Body of pancreas (tissue), 4 donors: ENCODE measurements at regions not wholly inside any gene's neighbourhood (a gene's known extent, or its start where the extent isn't known, plus 50 kb on each side); places are given as distances from the start of the nearest gene placed in this dataset.

Source experiments
- ATAC-seq: fragments of 150-250 bp; one replicate; pipeline ENCODE4 v1.9.1; 2016
- DNase-seq, 4 donors: peaks; one replicate each; pipeline ENCODE4 v3.0.0-alpha.2; 2019
- H3K27ac ChIP-seq, 4 donors: fragments of 200-600 bp; sonication (generic); 1 replicate in 3 of 4; 2 replicates in 1 of 4; pipeline versions ENCODE4 v1.5.1 to v1.6.1; 2016 to 2019; ENCODE audit warnings: mild to moderate bottlenecking in 1 of 4, mixed read lengths in 1 of 4, moderate library complexity in 1 of 4
- H3K27me3 ChIP-seq, 2 donors: fragments of 200-600 bp; sonication (generic); one replicate each; pipeline ENCODE4 v1.6.0; 2016; ENCODE audit warnings: mild to moderate bottlenecking in 1 of 2
- H3K36me3 ChIP-seq, 2 donors: fragments of 200-600 bp; sonication (generic); replicated peaks in 1 of 2; 2 replicates each; pipeline ENCODE4 v1.5.1; 2016; ENCODE audit warnings: low read depth in 2 of 2; ENCODE audit not compliant: insufficient read depth in 1 of 2
- H3K4me1 ChIP-seq: fragments of 200-600 bp; sonication (generic); one replicate; pipeline ENCODE4 v1.6.0; 2016
- H3K4me3 ChIP-seq, 2 donors: fragments of 200-600 bp; sonication (generic); 1 replicate in 1 of 2; 2 replicates in 1 of 2; pipeline ENCODE4 v1.5.1; 2016 to 2019
- H3K9me3 ChIP-seq, 3 donors: fragments of 200-600 bp; sonication (generic); 1 replicate in 2 of 3; 2 replicates in 1 of 3; pipeline ENCODE4 v1.5.1; 2016
- POLR2A ChIP-seq, 3 donors: fragments of 450-650 bp; IDR thresholded peaks; one replicate each; pipeline ENCODE4 v1.6.1; 2016; ENCODE audit warnings: antibody characterized with exemption in 3 of 3, mild to moderate bottlenecking in 2 of 3
- WGBS, 2 donors: methylation state at CpG; one replicate each; pipeline ENCODE4 v1.1.5; 2017; 5-methylcytosine and 5-hydroxymethylcytosine counted together
- intact Hi-C: fragments of 100-400 bp; cut with DNase I; formaldehyde crosslinking; loops from one replicate; pipeline ENCODE4 v1.15.1; 2023
- TF ChIP-seq, protein P1 (sequence below), 7 experiments: fragments of 450-650 bp in 4 of 7; fragments of 200-600 bp in 3 of 7; sonication (generic) in 3 of 7; IDR thresholded peaks; one replicate each; pipeline ENCODE4 v1.5.1; 2016 to 2019; ENCODE audit warnings: antibody characterized with exemption in 7 of 7

DNA sequence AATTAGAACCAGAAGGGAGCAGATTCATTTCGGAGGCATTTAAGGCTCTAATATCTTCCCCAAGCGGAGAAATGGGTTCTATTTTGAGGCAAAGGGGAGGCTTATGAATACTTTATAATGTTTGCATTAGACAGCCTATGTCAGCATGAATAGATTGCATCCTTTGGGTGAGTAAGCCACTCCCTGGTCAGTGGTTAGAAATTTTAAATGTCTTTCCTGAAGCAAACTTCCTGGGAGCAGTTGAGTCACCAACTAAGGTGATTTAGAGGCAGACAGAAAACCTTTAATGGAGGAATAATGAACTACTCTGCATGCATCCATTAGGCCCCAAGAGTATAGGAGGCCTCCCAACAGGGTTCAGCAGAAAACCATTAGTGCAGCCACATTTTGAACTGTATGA is 204.9 kb downstream of the ELAVL2 start:
- ATAC-seq = no peak
- intact Hi-C loops = no loop called here
- 33 to 61% methylated on average over 2 of the region's 2 CpGs for whole genome bisulfite sequencing, 2 donors
- no peak for DNase-seq
- Histone ChIP-seq H3K4me1 (no peaks in the 10 kb centered on the region), H3K9me3 (no peaks in the 10 kb centered on the region), H3K27ac (no peak overlapping the region), H3K4me3 (no peak overlapping the region), H3K27me3 (no peaks in the 10 kb centered on the region), H3K36me3 (no peaks in the 10 kb centered on the region)
- TF ChIP-seq, protein P1, sequence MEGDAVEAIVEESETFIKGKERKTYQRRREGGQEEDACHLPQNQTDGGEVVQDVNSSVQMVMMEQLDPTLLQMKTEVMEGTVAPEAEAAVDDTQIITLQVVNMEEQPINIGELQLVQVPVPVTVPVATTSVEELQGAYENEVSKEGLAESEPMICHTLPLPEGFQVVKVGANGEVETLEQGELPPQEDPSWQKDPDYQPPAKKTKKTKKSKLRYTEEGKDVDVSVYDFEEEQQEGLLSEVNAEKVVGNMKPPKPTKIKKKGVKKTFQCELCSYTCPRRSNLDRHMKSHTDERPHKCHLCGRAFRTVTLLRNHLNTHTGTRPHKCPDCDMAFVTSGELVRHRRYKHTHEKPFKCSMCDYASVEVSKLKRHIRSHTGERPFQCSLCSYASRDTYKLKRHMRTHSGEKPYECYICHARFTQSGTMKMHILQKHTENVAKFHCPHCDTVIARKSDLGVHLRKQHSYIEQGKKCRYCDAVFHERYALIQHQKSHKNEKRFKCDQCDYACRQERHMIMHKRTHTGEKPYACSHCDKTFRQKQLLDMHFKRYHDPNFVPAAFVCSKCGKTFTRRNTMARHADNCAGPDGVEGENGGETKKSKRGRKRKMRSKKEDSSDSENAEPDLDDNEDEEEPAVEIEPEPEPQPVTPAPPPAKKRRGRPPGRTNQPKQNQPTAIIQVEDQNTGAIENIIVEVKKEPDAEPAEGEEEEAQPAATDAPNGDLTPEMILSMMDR (IDR thresholded peaks at IDR 0.05) = no peak
- no peak for TF ChIP-seq POLR2A (IDR thresholded peaks at IDR 0.05)

DNA sequence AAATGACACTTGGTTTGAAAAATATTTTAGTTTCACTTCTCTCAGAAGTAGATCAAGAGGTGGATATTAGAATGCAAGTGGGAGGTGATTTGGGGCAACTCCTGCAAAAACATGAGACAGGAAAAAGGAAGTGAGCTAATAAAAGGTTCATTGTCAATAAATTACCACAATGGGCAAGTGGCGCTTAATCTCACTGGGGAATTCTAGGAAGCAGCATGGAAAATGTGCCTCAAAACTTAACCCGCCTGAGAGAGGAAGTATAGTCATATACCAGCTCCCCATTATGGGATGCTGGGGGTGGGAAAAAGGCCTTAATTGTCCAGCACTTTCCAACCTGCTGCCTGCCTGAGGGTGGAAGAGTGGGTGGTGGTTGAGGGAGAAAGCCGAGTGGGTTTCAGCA is 204.1 kb downstream of the ELAVL2 start:
- H3K9me3 ChIP-seq = no peaks in the 10 kb centered on the region
- TF ChIP-seq, protein P1 (IDR thresholded peaks at IDR 0.05) = no peak
- TF ChIP-seq POLR2A (IDR thresholded peaks at IDR 0.05) = no peak
- DNase-seq (no peak), ATAC-seq (no peak)
- intact Hi-C loops = no loop called here
- H3K36me3 ChIP-seq = no peaks in the 10 kb centered on the region
- WGBS, 2 donors = 51 to 77% methylated on average over 3 of the region's 3 CpGs
- H3K27ac ChIP-seq = no peak overlapping the region
- H3K4me1 ChIP-seq = no peaks in the 10 kb centered on the region
- no peak overlapping the region for H3K4me3 ChIP-seq
- H3K27me3 ChIP-seq = no peaks in the 10 kb centered on the region

DNA sequence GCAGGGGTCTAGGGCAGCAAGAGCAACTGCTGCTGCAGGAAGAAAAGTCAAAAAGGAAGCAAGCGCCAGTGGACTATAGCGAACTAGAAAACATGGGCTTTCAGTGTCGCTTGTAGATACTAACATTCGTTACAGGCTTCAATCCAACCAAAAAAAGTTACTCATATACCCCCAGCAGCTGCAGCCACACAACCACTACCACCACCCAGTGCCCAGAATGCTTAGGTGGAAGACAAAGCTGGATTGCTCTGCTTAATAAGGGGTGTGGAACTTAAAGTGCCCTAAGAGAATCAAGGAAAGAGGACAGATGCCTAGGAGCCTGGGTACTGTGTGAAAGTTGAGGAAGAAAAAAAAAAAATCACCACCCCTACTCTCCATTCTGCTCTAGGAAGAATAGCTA is 203.6 kb downstream of the ELAVL2 start:
- Histone ChIP-seq H3K36me3 (no peaks in the 10 kb centered on the region), H3K27ac (no peak overlapping the region), H3K9me3 (no peaks in the 10 kb centered on the region), H3K4me1 (no peaks in the 10 kb centered on the region), H3K4me3 (no peak overlapping the region), H3K27me3 (no peaks in the 10 kb centered on the region)
- intact Hi-C loops = no loop called here
- DNase-seq = no peak
- ATAC-seq = no peak
- 70 to 72% methylated on average over 4 of the region's 4 CpGs for WGBS, 2 donors
- no peak for TF ChIP-seq POLR2A (IDR thresholded peaks at IDR 0.05)
- TF ChIP-seq, protein P1 (IDR thresholded peaks at IDR 0.05) = no peak

DNA sequence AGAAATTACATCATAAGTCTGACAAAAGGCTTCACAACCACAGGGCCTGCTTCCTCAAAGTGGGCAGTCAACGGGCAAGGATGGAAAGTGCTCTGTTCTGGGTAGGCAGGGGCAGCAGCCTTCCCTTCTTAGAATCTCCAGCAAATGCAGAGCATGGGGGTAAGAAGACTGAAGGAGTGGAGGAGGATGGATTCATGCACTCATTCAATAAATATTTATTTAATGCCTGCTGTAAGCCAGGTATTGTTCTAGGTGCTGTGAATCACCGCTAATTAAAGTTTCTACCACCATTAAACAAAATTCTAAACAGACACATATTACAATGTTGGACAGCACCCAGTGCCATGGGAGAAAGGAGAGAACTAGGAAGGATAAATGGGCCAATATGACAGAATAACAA is 195.6 kb downstream of the ELAVL2 start:
- intact Hi-C loops = no loop called here
- no peak for TF ChIP-seq POLR2A (IDR thresholded peaks at IDR 0.05)
- TF ChIP-seq, protein P1 (IDR thresholded peaks at IDR 0.05) = no peak
- no peak overlapping the region for H3K27ac ChIP-seq
- no peak for DNase-seq
- no peaks in the 10 kb centered on the region for H3K9me3 ChIP-seq
- H3K36me3 ChIP-seq = no peaks in the 10 kb centered on the region
- 58 to 67% methylated on average over 2 of the region's 2 CpGs for WGBS, 2 donors
- ATAC-seq = no peak
- no peaks in the 10 kb centered on the region for H3K27me3 ChIP-seq
- H3K4me3 ChIP-seq = no peak overlapping the region
- H3K4me1 ChIP-seq = no peaks in the 10 kb centered on the region

DNA sequence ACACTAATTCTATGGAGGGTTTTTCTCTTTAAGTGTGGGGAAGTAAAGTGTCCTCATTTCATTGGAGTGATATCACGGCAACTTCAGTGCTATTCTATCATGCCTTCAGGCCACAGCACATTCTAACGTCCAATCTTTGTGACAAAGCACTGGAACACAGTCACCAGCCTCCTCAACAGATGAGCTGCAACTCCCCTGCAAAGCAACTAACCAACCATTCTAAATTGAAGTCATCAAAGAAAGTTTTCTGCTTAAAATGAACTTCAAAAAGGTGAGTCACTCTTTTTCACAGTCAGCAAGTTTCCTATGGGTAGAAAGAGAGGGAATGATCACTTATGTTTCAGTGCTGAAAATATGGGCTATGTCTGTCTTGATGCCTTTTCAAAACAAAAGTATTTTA is 190.8 kb downstream of the ELAVL2 start:
- no peak for ATAC-seq
- TF ChIP-seq, protein P1 (IDR thresholded peaks at IDR 0.05) = no peak
- TF ChIP-seq POLR2A (IDR thresholded peaks at IDR 0.05) = no peak
- DNase-seq = no peak
- no peak overlapping the region for H3K27ac ChIP-seq
- H3K36me3 ChIP-seq = no peaks in the 10 kb centered on the region
- no peak overlapping the region for H3K4me3 ChIP-seq
- H3K4me1 ChIP-seq = no peaks in the 10 kb centered on the region
- 66 to 76% methylated on average over 2 of the region's 2 CpGs for WGBS, 2 donors
- intact Hi-C loops = no loop called here
- no peaks in the 10 kb centered on the region for H3K9me3 ChIP-seq
- no peaks in the 10 kb centered on the region for H3K27me3 ChIP-seq
